OCI-LY7 (cell line): ENCODE measurements at regions not wholly inside any gene's neighbourhood (a gene's known extent, or its start where the extent isn't known, plus 50 kb on each side); places are given as distances from the start of the nearest gene placed in this dataset.

Experiments
- BruUV-seq: library from RNA; stranded (reverse); fragments of 400-500 nt; replicated peaks from 2 replicates; lab custom pipeline; 2021; lab: Mats Ljungman, UMichigan
- CTCF ChIA-PET: fragments of 300-600 bp; sonication (Branson Sonifier 250); formaldehyde crosslinking; loops from one replicate; lab custom pipeline; 2022; ENCODE audit warnings: antibody characterized with exemption; ENCODE audit not compliant: unreplicated experiment; lab: Charles Lee
- POLR2A ChIA-PET: fragments of 300-600 bp; sonication (Branson Sonifier 250); formaldehyde crosslinking; loops from one replicate; lab custom pipeline; 2022; ENCODE audit warnings: antibody characterized with exemption; lab: Charles Lee
- DNase-seq: peaks from one replicate; pipeline ENCODE4 v3.0.0-alpha.2; 2015; ENCODE audit warnings: low spot score
- H2AFZ ChIP-seq: fragments of 200-600 bp; sonication (generic), shearing (Covaris generic); 2 replicates; pipeline ENCODE4 v1.6.1; 2014; ENCODE audit warnings: mild to moderate bottlenecking, antibody characterized with exemption, low read length, moderate library complexity
- H3K27ac ChIP-seq: fragments of 200-600 bp; sonication (generic); 2 replicates; pipeline ENCODE4 v1.5.1; 2014; ENCODE audit warnings: mixed run types, low read depth, mild to moderate bottlenecking, moderate library complexity, low read length, inconsistent platforms; ENCODE audit not compliant: poor library complexity, severe bottlenecking
- H3K36me3 ChIP-seq: fragments of 200-600 bp; sonication (generic); 2 replicates; pipeline ENCODE4 v1.6.1; 2014; ENCODE audit warnings: mild to moderate bottlenecking, antibody characterized with exemption, low read length, moderate library complexity, mixed read lengths; ENCODE audit not compliant: insufficient read depth
- H3K4me1 ChIP-seq: fragments of 200-600 bp; sonication (generic); 2 replicates; pipeline ENCODE4 v1.5.1; 2014; ENCODE audit warnings: mild to moderate bottlenecking, low read length; ENCODE audit not compliant: insufficient read depth, poor library complexity, severe bottlenecking
- H3K4me2 ChIP-seq: fragments of 200-600 bp; sonication (generic); 2 replicates; pipeline ENCODE4 v1.6.1; 2014; ENCODE audit warnings: mild to moderate bottlenecking, low read length
- H3K4me3 ChIP-seq: fragments of 200-600 bp; sonication (generic); 2 replicates; pipeline ENCODE4 v1.5.1; 2014; ENCODE audit warnings: mild to moderate bottlenecking, low read depth, low read length; ENCODE audit not compliant: poor library complexity, severe bottlenecking
- H3K79me2 ChIP-seq: fragments of 200-600 bp; sonication (generic); 2 replicates; pipeline ENCODE4 v1.6.1; 2016; ENCODE audit warnings: low read depth, mild to moderate bottlenecking, low read length, moderate library complexity, mixed read lengths; ENCODE audit not compliant: insufficient read depth
- H3K9me2 ChIP-seq: fragments of 200-600 bp; sonication (generic); 2 replicates; pipeline ENCODE4 v1.6.1; 2016; ENCODE audit warnings: mild to moderate bottlenecking, low read length, mixed read lengths; ENCODE audit not compliant: insufficient read depth
- H3K9me3 ChIP-seq: fragments of 200-600 bp; sonication (generic); 2 replicates; pipeline ENCODE4 v1.6.1; 2014; ENCODE audit warnings: mild to moderate bottlenecking, mixed run types, low read length, mixed read lengths
- H4K20me1 ChIP-seq: fragments of 200-600 bp; sonication (generic); 2 replicates; pipeline ENCODE4 v1.6.1; 2014; ENCODE audit warnings: mild to moderate bottlenecking, antibody characterized with exemption, low read length, moderate library complexity, mixed read lengths; ENCODE audit not compliant: insufficient read depth
- EZH2phosphoT487 ChIP-seq: fragments of 200-600 bp; sonication (generic); IDR thresholded peaks from 2 replicates; pipeline ENCODE4 v1.6.1; 2018; ENCODE audit warnings: low read depth, borderline replicate concordance, mild to moderate bottlenecking, mixed run types, antibody characterized with exemption, low read length, moderate library complexity, mixed read lengths
- intact Hi-C: fragments of 100-400 bp; cut with micrococcal nuclease; formaldehyde crosslinking; loops from one replicate; pipeline ENCODE4 v1.10.0; 2022; ENCODE audit not compliant: unreplicated experiment
- TF ChIP-seq, protein P1 (sequence below): fragments of 200-600 bp; sonication (generic); conservative IDR thresholded peaks from 2 replicates; pipeline ENCODE4 v1.5.1; 2014; ENCODE audit warnings: mild to moderate bottlenecking, antibody characterized with exemption, low read length, moderate library complexity, mixed read lengths

DNA sequence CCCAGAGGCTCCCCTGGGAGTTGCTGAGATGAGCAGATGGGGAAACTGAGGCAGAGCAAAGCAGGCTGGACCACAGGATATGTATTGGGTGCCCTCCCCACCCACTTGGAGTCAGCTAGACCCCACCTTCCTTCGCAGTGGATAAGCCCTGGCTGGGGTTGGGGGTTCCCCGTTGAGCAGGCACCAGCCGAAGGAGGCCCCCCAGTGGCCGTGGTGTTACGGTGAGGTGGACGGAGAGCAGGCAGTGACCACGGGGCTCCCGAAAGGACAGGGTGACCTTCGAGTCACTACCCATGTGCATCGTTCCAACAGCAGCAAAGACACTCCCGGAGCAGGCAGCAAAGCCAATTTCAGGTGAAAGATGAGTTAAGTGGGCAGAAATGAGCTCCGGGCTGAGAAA, 62.4 kb upstream of the ADGRE5 start:
- no peak for TF ChIP-seq EZH2phosphoT487
- TF ChIP-seq, protein P1, sequence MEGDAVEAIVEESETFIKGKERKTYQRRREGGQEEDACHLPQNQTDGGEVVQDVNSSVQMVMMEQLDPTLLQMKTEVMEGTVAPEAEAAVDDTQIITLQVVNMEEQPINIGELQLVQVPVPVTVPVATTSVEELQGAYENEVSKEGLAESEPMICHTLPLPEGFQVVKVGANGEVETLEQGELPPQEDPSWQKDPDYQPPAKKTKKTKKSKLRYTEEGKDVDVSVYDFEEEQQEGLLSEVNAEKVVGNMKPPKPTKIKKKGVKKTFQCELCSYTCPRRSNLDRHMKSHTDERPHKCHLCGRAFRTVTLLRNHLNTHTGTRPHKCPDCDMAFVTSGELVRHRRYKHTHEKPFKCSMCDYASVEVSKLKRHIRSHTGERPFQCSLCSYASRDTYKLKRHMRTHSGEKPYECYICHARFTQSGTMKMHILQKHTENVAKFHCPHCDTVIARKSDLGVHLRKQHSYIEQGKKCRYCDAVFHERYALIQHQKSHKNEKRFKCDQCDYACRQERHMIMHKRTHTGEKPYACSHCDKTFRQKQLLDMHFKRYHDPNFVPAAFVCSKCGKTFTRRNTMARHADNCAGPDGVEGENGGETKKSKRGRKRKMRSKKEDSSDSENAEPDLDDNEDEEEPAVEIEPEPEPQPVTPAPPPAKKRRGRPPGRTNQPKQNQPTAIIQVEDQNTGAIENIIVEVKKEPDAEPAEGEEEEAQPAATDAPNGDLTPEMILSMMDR = peak; percentile 36; the same call in 1 of the 2 replicates
- H2AFZ ChIP-seq = no peak overlapping the region
- H4K20me1 ChIP-seq = no peaks in the 10 kb centered on the region
- H3K9me3 ChIP-seq = no peaks in the 10 kb centered on the region
- H3K36me3 ChIP-seq = no peaks in the 10 kb centered on the region
- ChIA-PET POLR2A (no interaction called here), CTCF (no interaction called here)
- H3K27ac ChIP-seq = no peak overlapping the region
- intact Hi-C loops = no loop called here
- H3K79me2 ChIP-seq = no peaks in the 10 kb centered on the region
- H3K4me3 ChIP-seq = no peak overlapping the region
- H3K4me1 ChIP-seq = no peaks in the 10 kb centered on the region
- BruUV-seq = no TSS peak
- no peak overlapping the region for H3K4me2 ChIP-seq
- H3K9me2 ChIP-seq = no peaks in the 10 kb centered on the region
- DNase-seq = no peak

DNA sequence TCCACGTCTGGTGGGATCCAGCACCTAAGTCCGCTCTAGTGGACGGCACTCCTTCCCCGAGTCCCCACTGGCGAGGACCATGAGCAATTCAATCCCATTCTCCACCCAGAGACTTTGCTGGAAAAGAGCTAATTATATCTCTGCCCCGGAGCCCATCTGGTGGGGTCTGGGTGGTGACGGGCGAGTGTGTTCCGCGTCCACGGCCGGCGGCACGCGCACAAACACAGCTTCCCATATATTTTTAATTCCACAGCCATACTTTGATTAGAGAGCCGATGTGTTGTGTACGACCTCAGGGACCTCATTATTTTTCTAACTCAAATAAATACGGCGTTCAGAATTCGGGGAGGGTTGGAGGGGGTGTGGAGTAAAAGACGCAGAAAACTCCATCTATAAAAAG, 64.1 kb upstream of the ADGRE5 start:
- Histone ChIP-seq H3K4me2 (no peak overlapping the region), H3K79me2 (no peaks in the 10 kb centered on the region), H4K20me1 (no peaks in the 10 kb centered on the region), H3K4me1 (no peaks in the 10 kb centered on the region), H2AFZ (no peak overlapping the region), H3K27ac (no peak overlapping the region), H3K4me3 (no peak overlapping the region), H3K36me3 (no peaks in the 10 kb centered on the region), H3K9me2 (no peaks in the 10 kb centered on the region), H3K9me3 (no peaks in the 10 kb centered on the region)
- TF ChIP-seq EZH2phosphoT487 = no peak
- TF ChIP-seq, protein P1 = no peak
- ChIA-PET CTCF (no interaction called here), POLR2A (no interaction called here)
- DNase-seq = no peak
- intact Hi-C loops = no loop called here
- BruUV-seq = no TSS peak

DNA sequence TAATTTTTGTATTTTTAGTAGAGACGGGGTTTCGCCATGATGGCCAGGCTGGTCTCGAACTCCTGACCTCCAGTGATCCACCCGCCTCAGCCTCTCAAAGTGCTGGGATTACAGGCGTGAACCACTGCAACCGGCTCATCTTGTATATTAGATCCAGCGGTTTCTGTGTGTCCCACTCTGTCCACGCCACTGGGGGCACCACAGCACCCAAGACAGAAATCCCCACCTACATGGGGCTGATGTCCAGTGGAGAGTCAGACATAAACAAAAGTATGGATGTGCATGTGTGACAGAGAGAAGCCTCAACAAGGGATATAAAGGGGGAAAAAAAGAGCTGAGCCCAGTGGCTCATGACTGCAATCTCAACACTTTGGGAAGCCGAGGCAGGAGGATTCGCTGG, 65.8 kb upstream of the ADGRE5 start:
- CTCF ChIA-PET = no interaction called here
- no peaks in the 10 kb centered on the region for H3K4me1 ChIP-seq
- no peak overlapping the region for H3K27ac ChIP-seq
- no peak overlapping the region for H2AFZ ChIP-seq
- TF ChIP-seq EZH2phosphoT487 = no peak
- TF ChIP-seq, protein P1 = no peak
- no peaks in the 10 kb centered on the region for H3K79me2 ChIP-seq
- no peaks in the 10 kb centered on the region for H3K36me3 ChIP-seq
- no peak overlapping the region for H3K4me2 ChIP-seq
- POLR2A ChIA-PET = interaction anchor here (0.7 kb wide), 1 partner anchor 15 kb away, joined by 3 read pairs; no protein-coding TSS in a partner anchor
- H3K9me2 ChIP-seq = no peaks in the 10 kb centered on the region
- H3K4me3 ChIP-seq = no peak overlapping the region
- intact Hi-C loops = no loop called here
- H4K20me1 ChIP-seq = no peaks in the 10 kb centered on the region
- no peak for DNase-seq
- BruUV-seq = no TSS peak
- H3K9me3 ChIP-seq = no peaks in the 10 kb centered on the region
